ENCODE measurements at regions not wholly inside any gene's neighbourhood (a gene's known extent, or its start where the extent isn't known, plus 50 kb on each side); places are given as distances from the start of the nearest gene placed in this dataset.

- Histone ChIP-seq H3K9me3 (ENCODE audit: insufficient read depth, low read length) (no peaks in the 10 kb centered on the region), H3K4me2 (ENCODE audit: low read depth, low read length, poor library complexity, severe bottlenecking) (no peak overlapping the region), H2AFZ (ENCODE audit: low read depth, low read length, severe bottlenecking) (no peak overlapping the region), H3K79me2 (ENCODE audit: insufficient read depth, low read length) (no peaks in the 10 kb centered on the region), H3K9me2 (replicated peaks; ENCODE audit: insufficient read depth, low read length) (no peaks in the 10 kb centered on the region), H3K4me3 (ENCODE audit: insufficient read depth, low read length, poor library complexity, severe bottlenecking) (no peak overlapping the region), H3K36me3 (ENCODE audit: low read length) (no peaks in the 10 kb centered on the region), H3K27me3 (ENCODE audit: low read length) (no peaks in the 10 kb centered on the region), H4K20me1 (ENCODE audit: low read depth, low read length) (no peaks in the 10 kb centered on the region), H3K9ac (ENCODE audit: low read length) (no peak overlapping the region), H3F3A (ENCODE audit: insufficient read depth) (no peaks in the 10 kb centered on the region), H3K27ac (ENCODE audit: low read depth, low read length) (no peak overlapping the region)
- no peak for TF ChIP-seq EZH2phosphoT487 (conservative IDR thresholded peaks at IDR 0.05; ENCODE audit: low read length)
- TF ChIP-seq, protein P1, sequence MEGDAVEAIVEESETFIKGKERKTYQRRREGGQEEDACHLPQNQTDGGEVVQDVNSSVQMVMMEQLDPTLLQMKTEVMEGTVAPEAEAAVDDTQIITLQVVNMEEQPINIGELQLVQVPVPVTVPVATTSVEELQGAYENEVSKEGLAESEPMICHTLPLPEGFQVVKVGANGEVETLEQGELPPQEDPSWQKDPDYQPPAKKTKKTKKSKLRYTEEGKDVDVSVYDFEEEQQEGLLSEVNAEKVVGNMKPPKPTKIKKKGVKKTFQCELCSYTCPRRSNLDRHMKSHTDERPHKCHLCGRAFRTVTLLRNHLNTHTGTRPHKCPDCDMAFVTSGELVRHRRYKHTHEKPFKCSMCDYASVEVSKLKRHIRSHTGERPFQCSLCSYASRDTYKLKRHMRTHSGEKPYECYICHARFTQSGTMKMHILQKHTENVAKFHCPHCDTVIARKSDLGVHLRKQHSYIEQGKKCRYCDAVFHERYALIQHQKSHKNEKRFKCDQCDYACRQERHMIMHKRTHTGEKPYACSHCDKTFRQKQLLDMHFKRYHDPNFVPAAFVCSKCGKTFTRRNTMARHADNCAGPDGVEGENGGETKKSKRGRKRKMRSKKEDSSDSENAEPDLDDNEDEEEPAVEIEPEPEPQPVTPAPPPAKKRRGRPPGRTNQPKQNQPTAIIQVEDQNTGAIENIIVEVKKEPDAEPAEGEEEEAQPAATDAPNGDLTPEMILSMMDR (IDR thresholded peaks at IDR 0.05; ENCODE audit: insufficient read depth, low read length, poor library complexity, severe bottlenecking), result no peak
Measured at GRCh38 chr12:62129291-62129690, 130.9 kb upstream of the USP15 start.

- no peak overlapping the region for H2AFZ ChIP-seq (ENCODE audit: low read depth, low read length, severe bottlenecking)
- no peaks in the 10 kb centered on the region for H3K9me2 ChIP-seq (replicated peaks; ENCODE audit: insufficient read depth, low read length)
- no peak for TF ChIP-seq EZH2phosphoT487 (conservative IDR thresholded peaks at IDR 0.05; ENCODE audit: low read length)
- TF ChIP-seq, protein P1 (IDR thresholded peaks at IDR 0.05; ENCODE audit: insufficient read depth, low read length, poor library complexity, severe bottlenecking), result no peak
- H3F3A ChIP-seq (ENCODE audit: insufficient read depth), result no peaks in the 10 kb centered on the region
- H3K27me3 ChIP-seq (ENCODE audit: low read length), result no peaks in the 10 kb centered on the region
- no peaks in the 10 kb centered on the region for H4K20me1 ChIP-seq (ENCODE audit: low read depth, low read length)
- no peaks in the 10 kb centered on the region for H3K9me3 ChIP-seq (ENCODE audit: insufficient read depth, low read length)
- H3K36me3 ChIP-seq (ENCODE audit: low read length), result no peaks in the 10 kb centered on the region
- H3K27ac ChIP-seq (ENCODE audit: low read depth, low read length), result no peak overlapping the region
- H3K79me2 ChIP-seq (ENCODE audit: insufficient read depth, low read length), result no peaks in the 10 kb centered on the region
- no peak overlapping the region for H3K9ac ChIP-seq (ENCODE audit: low read length)
- H3K4me2 ChIP-seq (ENCODE audit: low read depth, low read length, poor library complexity, severe bottlenecking), result no peak overlapping the region
- H3K4me3 ChIP-seq (ENCODE audit: insufficient read depth, low read length, poor library complexity, severe bottlenecking), result no peak overlapping the region
Measured at GRCh38 chr12:62130402-62130801, 129.8 kb upstream of the USP15 start.

DNA sequence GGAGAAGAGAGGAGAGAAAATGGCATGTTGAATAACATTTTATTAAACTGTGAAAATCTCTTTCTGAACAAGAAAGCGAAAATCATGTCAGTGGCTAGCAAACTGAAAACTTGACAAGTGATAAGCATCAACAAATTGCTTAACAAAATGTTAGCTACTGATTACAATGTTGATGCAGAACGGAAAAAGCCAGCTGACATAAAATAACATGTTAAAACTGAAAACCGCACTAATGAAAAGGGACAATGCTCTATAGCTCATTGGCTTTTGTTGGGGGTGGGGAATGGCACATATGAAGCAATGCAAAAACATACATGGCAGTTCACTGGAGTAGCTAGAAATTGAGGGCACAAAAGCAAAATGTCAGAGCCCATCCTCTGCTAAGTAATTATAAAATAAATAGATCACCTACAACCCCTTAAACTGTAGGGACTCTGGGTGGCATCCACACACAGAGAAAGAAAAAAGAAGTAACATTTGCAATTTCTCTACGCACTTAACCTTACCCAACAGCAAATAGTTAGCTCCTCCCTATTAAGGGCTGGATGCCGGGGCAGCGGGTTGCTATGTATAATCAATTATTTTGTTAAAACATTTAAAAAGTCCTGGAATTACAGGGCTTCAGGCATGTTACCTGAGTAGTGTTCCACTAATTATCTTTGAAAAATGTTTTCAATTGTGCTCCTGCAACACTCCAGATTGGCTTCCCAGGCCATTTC, 129.2 kb upstream of the USP15 start:
- H3K36me3 ChIP-seq (ENCODE audit: low read length), result no peaks in the 10 kb centered on the region
- no peaks in the 10 kb centered on the region for H4K20me1 ChIP-seq (ENCODE audit: low read depth, low read length)
- TF ChIP-seq, protein P1 (IDR thresholded peaks at IDR 0.05; ENCODE audit: insufficient read depth, low read length, poor library complexity, severe bottlenecking), result no peak
- TF ChIP-seq EZH2phosphoT487 (conservative IDR thresholded peaks at IDR 0.05; ENCODE audit: low read length), result no peak
- no peaks in the 10 kb centered on the region for H3F3A ChIP-seq (ENCODE audit: insufficient read depth)
- no peak overlapping the region for H3K4me2 ChIP-seq (ENCODE audit: low read depth, low read length, poor library complexity, severe bottlenecking)
- H3K27ac ChIP-seq (ENCODE audit: low read depth, low read length), result no peak overlapping the region
- no peaks in the 10 kb centered on the region for H3K79me2 ChIP-seq (ENCODE audit: insufficient read depth, low read length)
- H3K27me3 ChIP-seq (ENCODE audit: low read length), result no peaks in the 10 kb centered on the region
- H3K9ac ChIP-seq (ENCODE audit: low read length), result no peak overlapping the region
- H3K4me3 ChIP-seq (ENCODE audit: insufficient read depth, low read length, poor library complexity, severe bottlenecking), result no peak overlapping the region
- no peaks in the 10 kb centered on the region for H3K9me3 ChIP-seq (ENCODE audit: insufficient read depth, low read length)
- H3K9me2 ChIP-seq (replicated peaks; ENCODE audit: insufficient read depth, low read length), result no peaks in the 10 kb centered on the region
- H2AFZ ChIP-seq (ENCODE audit: low read depth, low read length, severe bottlenecking), result no peak overlapping the region
